ENCODE measurements at regions not wholly inside any gene's neighbourhood (a gene's known extent, or its start where the extent isn't known, plus 50 kb on each side); places are given as distances from the start of the nearest gene placed in this dataset.
"Not testable (repeated sequence)": the region's sequence is repeated elsewhere in the genome, so short reads cannot be mapped to it uniquely, and the experiment has no call there.

GRCh38 chr11:23606191-23606590, 745.9 kb upstream of the CCDC179 start:
- no peak for DNase-seq
- TF ChIP-seq, protein P1, sequence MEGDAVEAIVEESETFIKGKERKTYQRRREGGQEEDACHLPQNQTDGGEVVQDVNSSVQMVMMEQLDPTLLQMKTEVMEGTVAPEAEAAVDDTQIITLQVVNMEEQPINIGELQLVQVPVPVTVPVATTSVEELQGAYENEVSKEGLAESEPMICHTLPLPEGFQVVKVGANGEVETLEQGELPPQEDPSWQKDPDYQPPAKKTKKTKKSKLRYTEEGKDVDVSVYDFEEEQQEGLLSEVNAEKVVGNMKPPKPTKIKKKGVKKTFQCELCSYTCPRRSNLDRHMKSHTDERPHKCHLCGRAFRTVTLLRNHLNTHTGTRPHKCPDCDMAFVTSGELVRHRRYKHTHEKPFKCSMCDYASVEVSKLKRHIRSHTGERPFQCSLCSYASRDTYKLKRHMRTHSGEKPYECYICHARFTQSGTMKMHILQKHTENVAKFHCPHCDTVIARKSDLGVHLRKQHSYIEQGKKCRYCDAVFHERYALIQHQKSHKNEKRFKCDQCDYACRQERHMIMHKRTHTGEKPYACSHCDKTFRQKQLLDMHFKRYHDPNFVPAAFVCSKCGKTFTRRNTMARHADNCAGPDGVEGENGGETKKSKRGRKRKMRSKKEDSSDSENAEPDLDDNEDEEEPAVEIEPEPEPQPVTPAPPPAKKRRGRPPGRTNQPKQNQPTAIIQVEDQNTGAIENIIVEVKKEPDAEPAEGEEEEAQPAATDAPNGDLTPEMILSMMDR (IDR thresholded peaks at IDR 0.05): no peak
- no peaks in the 10 kb centered on the region for H3K27me3 ChIP-seq (ENCODE audit: low read depth)
- no peak for ATAC-seq
- H3K9me3 ChIP-seq: no peaks in the 10 kb centered on the region
- H3K4me1 ChIP-seq: no peaks in the 10 kb centered on the region
- intact Hi-C loops (cut with DNase I): no loop called here
- no peaks in the 10 kb centered on the region for H3K36me3 ChIP-seq
- no peak overlapping the region for H3K4me3 ChIP-seq
- no peak overlapping the region for H3K27ac ChIP-seq

DNA sequence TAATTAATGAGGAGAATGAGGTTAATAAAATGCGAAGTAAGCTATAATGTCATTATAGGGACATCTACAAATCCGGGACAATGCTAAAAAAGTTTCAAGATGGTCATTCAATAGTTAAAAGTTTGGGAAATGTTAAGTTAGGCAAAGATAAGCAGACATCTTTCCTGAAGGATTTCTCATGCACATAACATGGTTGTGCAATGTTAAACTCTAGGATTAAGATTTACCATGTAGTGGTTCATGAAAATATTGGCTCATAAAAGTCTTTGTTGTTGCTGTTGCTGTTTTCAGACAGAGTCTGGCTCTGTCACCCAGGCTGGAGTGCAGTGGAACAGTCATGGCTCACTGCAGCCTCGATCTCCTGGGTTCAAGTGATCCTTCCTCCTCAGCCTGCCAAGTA, 751.5 kb upstream of the CCDC179 start:
- DNase-seq (no peak), ATAC-seq (no peak)
- no peaks in the 10 kb centered on the region for H3K27me3 ChIP-seq (ENCODE audit: low read depth)

DNA sequence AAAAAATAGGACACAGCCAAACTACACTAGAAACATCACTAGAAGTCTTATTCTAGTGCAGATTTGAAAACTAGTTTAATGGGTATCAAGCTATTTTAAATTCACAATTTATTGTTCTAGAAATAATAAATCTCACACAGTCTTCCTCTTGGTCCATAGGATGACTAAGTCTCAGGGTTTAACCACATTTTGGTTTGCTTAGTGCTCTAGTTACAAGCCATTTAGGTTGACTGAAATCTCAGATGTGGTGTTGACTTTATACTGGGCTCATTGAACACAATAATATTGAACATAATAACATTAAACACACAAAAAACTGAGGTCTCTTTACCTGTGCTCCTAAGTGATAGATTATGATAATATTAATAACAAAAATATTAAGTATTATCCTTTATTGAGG, 760.3 kb upstream of the CCDC179 start:
- no peaks in the 10 kb centered on the region for H3K36me3 ChIP-seq
- no peak overlapping the region for H3K27ac ChIP-seq
- TF ChIP-seq, protein P1 (IDR thresholded peaks at IDR 0.05): no peak
- no peaks in the 10 kb centered on the region for H3K9me3 ChIP-seq
- DNase-seq (no peak), ATAC-seq (no peak)
- no peaks in the 10 kb centered on the region for H3K27me3 ChIP-seq (ENCODE audit: low read depth)
- intact Hi-C loops (cut with DNase I): no loop called here
- H3K4me1 ChIP-seq: no peaks in the 10 kb centered on the region
- no peak overlapping the region for H3K4me3 ChIP-seq

More for the DNA sequence above, 751.5 kb upstream of the CCDC179 start:
- Histone ChIP-seq H3K9me3 (no peaks in the 10 kb centered on the region), H3K4me1 (no peaks in the 10 kb centered on the region), H3K27ac (no peak overlapping the region), H3K36me3 (no peaks in the 10 kb centered on the region), H3K4me3 (no peak overlapping the region)
- intact Hi-C loops (cut with DNase I): no loop called here
- TF ChIP-seq, protein P1 (IDR thresholded peaks at IDR 0.05): no peak

DNA sequence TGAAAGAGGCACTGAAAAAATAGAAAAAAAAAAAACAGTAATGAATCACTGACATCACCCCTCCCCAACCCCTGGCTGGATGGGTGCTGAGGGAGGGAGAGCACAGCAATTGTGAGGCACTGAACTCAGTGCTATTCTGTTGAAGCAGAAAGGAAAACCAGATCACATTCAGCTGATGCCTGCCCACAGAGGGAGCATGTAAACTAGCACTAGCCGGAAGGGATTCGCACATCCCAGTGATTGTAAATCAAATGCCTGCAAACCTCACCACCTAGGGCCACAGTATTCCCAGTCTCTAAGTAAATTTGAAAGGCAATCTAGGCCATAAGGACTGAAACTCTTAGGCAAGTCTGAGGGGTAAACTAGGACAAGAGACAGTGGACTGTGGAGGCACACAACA, 772.0 kb upstream of the CCDC179 start:
- no peak for ATAC-seq
- TF ChIP-seq, protein P1 (IDR thresholded peaks at IDR 0.05): no peak
- intact Hi-C loops (cut with DNase I): no loop called here
- Histone ChIP-seq H3K36me3 (no peaks in the 10 kb centered on the region), H3K9me3 (peaks cover 8% of the 10 kb centered on the region), H3K4me1 (no peaks in the 10 kb centered on the region), H3K4me3 (no peak overlapping the region), H3K27ac (no peak overlapping the region), H3K27me3 (ENCODE audit: low read depth) (no peaks in the 10 kb centered on the region)
- DNase-seq: no peak

DNA sequence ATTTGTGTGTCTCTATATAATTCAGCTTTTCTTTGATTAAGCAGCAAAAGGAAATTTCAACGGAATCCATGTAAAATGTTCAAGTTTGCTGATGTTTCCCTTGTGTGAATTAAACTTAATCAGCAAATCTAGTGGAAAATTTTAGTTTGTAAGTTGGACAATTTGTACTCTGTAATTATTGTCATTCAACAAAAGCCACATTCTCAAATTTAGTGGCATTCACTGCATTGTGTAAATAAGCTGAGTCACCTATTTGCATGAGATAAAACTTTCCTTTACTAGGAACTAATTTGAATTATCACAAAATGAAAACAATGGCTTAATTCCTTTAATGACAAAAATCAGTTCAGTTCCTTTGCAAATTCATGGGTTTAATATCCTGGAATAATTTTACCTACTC, 784.2 kb upstream of the CCDC179 start:
- H3K27ac ChIP-seq: no peak overlapping the region
- no peak for DNase-seq
- no peaks in the 10 kb centered on the region for H3K4me1 ChIP-seq
- TF ChIP-seq, protein P1 (IDR thresholded peaks at IDR 0.05): no peak
- intact Hi-C loops (cut with DNase I): no loop called here
- no peak overlapping the region for H3K4me3 ChIP-seq
- no peaks in the 10 kb centered on the region for H3K36me3 ChIP-seq
- H3K27me3 ChIP-seq (ENCODE audit: low read depth): no peaks in the 10 kb centered on the region
- no peak for ATAC-seq
- no peaks in the 10 kb centered on the region for H3K9me3 ChIP-seq

- ATAC-seq; H3K9me3 ChIP-seq; H3K27me3 ChIP-seq (ENCODE audit: low read depth); H3K4me3 ChIP-seq; H3K36me3 ChIP-seq; H3K27ac ChIP-seq; DNase-seq; intact Hi-C loops (cut with DNase I); H3K4me1 ChIP-seq: not testable (repeated sequence)
Measured at GRCh38 chr11:23652336-23652735, 792.1 kb upstream of the CCDC179 start.

All from lower lobe of right lung (tissue), 2 donors.